ENCODE measurements at regions not wholly inside any gene's neighbourhood (a gene's known extent, or its start where the extent isn't known, plus 50 kb on each side); places are given as distances from the start of the nearest gene placed in this dataset.

DNA sequence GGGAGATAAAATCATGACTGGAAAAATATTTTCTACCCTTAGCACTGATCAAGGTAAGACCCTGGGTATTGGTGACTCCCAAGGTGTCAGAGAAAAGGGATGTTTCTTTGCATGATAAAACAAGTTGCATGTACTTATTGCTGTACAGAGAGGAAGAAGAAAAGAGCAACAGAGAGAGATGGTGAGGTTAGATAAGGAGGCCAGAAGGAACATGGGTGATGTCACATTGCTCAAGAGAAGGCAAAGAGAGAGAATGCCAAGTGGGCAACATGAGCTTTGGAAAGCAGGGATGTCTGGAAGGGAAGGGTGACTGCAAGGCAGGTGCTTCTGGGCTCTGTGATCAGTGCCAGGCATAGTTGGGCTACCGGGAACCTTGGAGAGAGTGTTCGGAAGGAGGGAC lies 65.1 kb upstream of the ADARB2 start:
- TF ChIP-seq, protein P1, sequence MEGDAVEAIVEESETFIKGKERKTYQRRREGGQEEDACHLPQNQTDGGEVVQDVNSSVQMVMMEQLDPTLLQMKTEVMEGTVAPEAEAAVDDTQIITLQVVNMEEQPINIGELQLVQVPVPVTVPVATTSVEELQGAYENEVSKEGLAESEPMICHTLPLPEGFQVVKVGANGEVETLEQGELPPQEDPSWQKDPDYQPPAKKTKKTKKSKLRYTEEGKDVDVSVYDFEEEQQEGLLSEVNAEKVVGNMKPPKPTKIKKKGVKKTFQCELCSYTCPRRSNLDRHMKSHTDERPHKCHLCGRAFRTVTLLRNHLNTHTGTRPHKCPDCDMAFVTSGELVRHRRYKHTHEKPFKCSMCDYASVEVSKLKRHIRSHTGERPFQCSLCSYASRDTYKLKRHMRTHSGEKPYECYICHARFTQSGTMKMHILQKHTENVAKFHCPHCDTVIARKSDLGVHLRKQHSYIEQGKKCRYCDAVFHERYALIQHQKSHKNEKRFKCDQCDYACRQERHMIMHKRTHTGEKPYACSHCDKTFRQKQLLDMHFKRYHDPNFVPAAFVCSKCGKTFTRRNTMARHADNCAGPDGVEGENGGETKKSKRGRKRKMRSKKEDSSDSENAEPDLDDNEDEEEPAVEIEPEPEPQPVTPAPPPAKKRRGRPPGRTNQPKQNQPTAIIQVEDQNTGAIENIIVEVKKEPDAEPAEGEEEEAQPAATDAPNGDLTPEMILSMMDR (IDR thresholded peaks at IDR 0.05): no peak
- no peak for TF ChIP-seq POLR2A (IDR thresholded peaks at IDR 0.05)

All from right lobe of liver (tissue), 4 donors.